Endothelial cell of umbilical vein (primary cell): ENCODE measurements at regions not wholly inside any gene's neighbourhood (a gene's known extent, or its start where the extent isn't known, plus 50 kb on each side); places are given as distances from the start of the nearest gene placed in this dataset.

Experiments
- BruUV-seq: library from RNA; stranded (reverse); fragments of 400-500 nt; replicated peaks from 2 replicates; lab custom pipeline; 2021; lab: Mats Ljungman, UMichigan
- CTCF ChIA-PET: fragments of 300-600, 350-600 bp; sonication (Branson Sonifier 250); formaldehyde crosslinking; loops from one replicate; lab custom pipeline; 2021; ENCODE audit warnings: antibody characterized with exemption, inconsistent platforms; lab: Charles Lee
- POLR2A ChIA-PET: fragments of 300-600, 350-600 bp; sonication (Branson Sonifier 250); formaldehyde crosslinking; loops from one replicate; lab custom pipeline; 2021; ENCODE audit warnings: antibody characterized with exemption, inconsistent platforms; lab: Charles Lee
- DNase-seq: peaks from one replicate; pipeline ENCODE4 v3.0.0-alpha.2; 2011; ENCODE audit warnings: low read depth, low spot score
- FAIRE-seq: peaks from 2 replicates; lab custom pipeline; 2011; peaks lifted over from hg19 to GRCh38; lab: Jason Lieb, UNC
- H2AFZ ChIP-seq: 2 replicates; pipeline ENCODE4 v1.6.0; 2012; ENCODE audit warnings: low read depth, low read length, control low read depth, inconsistent platforms
- H3K27ac ChIP-seq: 2 replicates; pipeline ENCODE4 v1.5.1; 2011; ENCODE audit warnings: low read depth, mild to moderate bottlenecking, control low read depth, low read length, moderate library complexity; ENCODE audit not compliant: insufficient read depth
- H3K27me3 ChIP-seq, 2 experiments: 2 replicates each; pipeline versions ENCODE4 v1.6.0 to v1.6.1; 2011; ENCODE audit warnings: low read length in 2 of 2, mixed read lengths in 1 of 2; ENCODE audit not compliant: control insufficient read depth in 2 of 2, insufficient read depth in 2 of 2
- H3K36me3 ChIP-seq, 2 experiments: 2 replicates in 1 of 2; 3 replicates in 1 of 2; pipeline ENCODE4 v1.5.1; 2011; ENCODE audit warnings: low read length in 2 of 2, mild to moderate bottlenecking in 1 of 2, moderate library complexity in 1 of 2; ENCODE audit not compliant: control insufficient read depth in 2 of 2, insufficient read depth in 2 of 2; ENCODE audit errors: extremely low read depth in 1 of 2
- H3K4me1 ChIP-seq: 3 replicates; pipeline ENCODE4 v1.5.1; 2011; ENCODE audit warnings: mild to moderate bottlenecking, low read length; ENCODE audit not compliant: control insufficient read depth, insufficient read depth; ENCODE audit errors: extremely low read depth
- H3K4me2 ChIP-seq: 2 replicates; pipeline ENCODE4 v1.6.1; 2011; ENCODE audit warnings: low read length, control low read depth, mixed read lengths; ENCODE audit not compliant: insufficient read depth
- H3K4me3 ChIP-seq, 3 experiments: fragments of 200-600 bp in 1 of 3; sonication (generic), shearing (Covaris generic) in 1 of 3; replicated peaks in 1 of 3; 2 replicates each; pipeline ENCODE4 v1.5.1; 2011 to 2016; ENCODE audit warnings: control low read depth in 3 of 3, low read length in 3 of 3, mild to moderate bottlenecking in 2 of 3, inconsistent platforms in 1 of 3, low read depth in 1 of 3, moderate library complexity in 1 of 3; ENCODE audit not compliant: insufficient read depth in 1 of 3
- H3K79me2 ChIP-seq: 2 replicates; pipeline ENCODE4 v1.6.0; 2012; ENCODE audit warnings: low read length, inconsistent platforms; ENCODE audit not compliant: control insufficient read depth, insufficient read depth
- H3K9ac ChIP-seq: replicated peaks from 2 replicates; pipeline ENCODE3; 2011; ENCODE audit warnings: low read length, control low read depth; ENCODE audit not compliant: insufficient read depth; ENCODE audit errors: extremely low read depth
- H3K9me1 ChIP-seq: replicated peaks from 3 replicates; pipeline ENCODE4 v1.6.0; 2011; ENCODE audit warnings: mild to moderate bottlenecking, low read length; ENCODE audit not compliant: control insufficient read depth, insufficient read depth; ENCODE audit errors: extremely low read depth
- H3K9me3 ChIP-seq: replicated peaks from 2 replicates; pipeline ENCODE4 v1.5.1; 2012; ENCODE audit warnings: low read length, inconsistent platforms; ENCODE audit not compliant: control insufficient read depth, insufficient read depth
- H4K20me1 ChIP-seq: replicated peaks from 2 replicates; pipeline ENCODE3; 2011; ENCODE audit warnings: mild to moderate bottlenecking, low read length; ENCODE audit not compliant: control insufficient read depth, insufficient read depth; ENCODE audit errors: extremely low read depth
- EZH2 ChIP-seq: IDR thresholded peaks from 2 replicates; pipeline ENCODE4 v1.6.1; 2012; ENCODE audit warnings: borderline replicate concordance, low read depth, mild to moderate bottlenecking, moderate library complexity, low read length, inconsistent platforms; ENCODE audit not compliant: severe bottlenecking
- FOS ChIP-seq: IDR thresholded peaks from 2 replicates; pipeline ENCODE4 v1.6.1; 2011; ENCODE audit warnings: mild to moderate bottlenecking, low read length, moderate library complexity, borderline replicate concordance; ENCODE audit not compliant: insufficient read depth
- GATA2 ChIP-seq: IDR thresholded peaks from 2 replicates; pipeline ENCODE4 v1.7.0; 2011; ENCODE audit warnings: low read depth, mild to moderate bottlenecking, moderate library complexity, mixed read lengths, low read length; ENCODE audit not compliant: insufficient read length, insufficient read depth
- JUN ChIP-seq: IDR thresholded peaks from 2 replicates; pipeline ENCODE4 v1.6.1; 2011; ENCODE audit warnings: borderline replicate concordance, low read depth; ENCODE audit not compliant: insufficient read length, insufficient read depth
- MYC ChIP-seq: IDR thresholded peaks from one replicate; pipeline ENCODE4 v1.6.1; 2011; ENCODE audit warnings: mild to moderate bottlenecking, low read depth, low read length
- POLR2A ChIP-seq: IDR thresholded peaks from 2 replicates; pipeline ENCODE4 v1.6.1; 2012; ENCODE audit warnings: low read depth, mild to moderate bottlenecking, control low read depth, low read length
- POLR2AphosphoS5 ChIP-seq: IDR thresholded peaks from 2 replicates; pipeline ENCODE4 v1.6.1; 2012; ENCODE audit warnings: low read depth, mild to moderate bottlenecking, control low read depth, low read length, moderate library complexity; ENCODE audit not compliant: insufficient read depth
- dilution Hi-C: fragments of 300-500 bp; cut with MboI; formaldehyde crosslinking; loops from one replicate; pipeline ENCODE4 v1.15.0; 2019; ENCODE audit warnings: low sequenced_read_pairs; ENCODE audit not compliant: extremely low pct_ligation_motif_present
- intact Hi-C: fragments of 100-400 bp; cut with micrococcal nuclease; formaldehyde crosslinking; loops from one replicate; pipeline ENCODE4 v1.10.0; 2022
- TF ChIP-seq, protein P1 (sequence below): IDR thresholded peaks from 2 replicates; pipeline ENCODE4 v1.6.1; 2011; ENCODE audit not compliant: insufficient read depth, insufficient read length
- TF ChIP-seq, protein P2 (sequence below), 2 donors: IDR thresholded peaks; 1 replicate in 1 of 2; 2 replicates in 1 of 2; pipeline ENCODE4 v1.5.1; 2011; ENCODE audit warnings: low read length in 2 of 2, mild to moderate bottlenecking in 2 of 2, moderate library complexity in 2 of 2, control low read depth in 1 of 2, inconsistent platforms in 1 of 2, low read depth in 1 of 2; ENCODE audit not compliant: insufficient read depth in 1 of 2; ENCODE audit errors: extremely low read depth in 1 of 2

DNA sequence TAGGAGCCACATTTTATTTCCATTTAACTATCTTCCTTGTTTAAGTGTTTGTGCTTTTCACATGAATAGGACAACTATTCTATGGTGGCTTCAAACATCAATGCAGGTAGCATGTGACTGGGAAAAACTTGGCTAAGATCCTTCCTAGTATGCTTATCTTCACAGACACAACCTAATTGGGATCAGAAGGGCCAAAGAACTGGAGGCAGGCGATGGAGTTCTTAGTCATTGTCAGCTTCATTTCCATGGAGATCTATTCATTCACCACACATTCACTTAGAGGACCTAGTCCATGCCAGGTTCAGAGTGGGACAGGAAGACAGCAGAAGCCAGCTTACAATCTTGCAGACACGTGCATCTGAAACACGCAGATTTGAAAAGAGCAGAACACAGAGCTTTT lies 277.5 kb upstream of the PPP2R3A start:
- no peaks in the 10 kb centered on the region for H3K79me2 ChIP-seq
- DNase-seq (no peak), FAIRE-seq (no peak)
- no peaks in the 10 kb centered on the region for H3K9me1 ChIP-seq
- no peaks in the 10 kb centered on the region for H4K20me1 ChIP-seq
- dilution Hi-C loops, result no loop called here
- TF ChIP-seq EZH2, result no peak
- no peak for TF ChIP-seq JUN
- TF ChIP-seq, protein P1, sequence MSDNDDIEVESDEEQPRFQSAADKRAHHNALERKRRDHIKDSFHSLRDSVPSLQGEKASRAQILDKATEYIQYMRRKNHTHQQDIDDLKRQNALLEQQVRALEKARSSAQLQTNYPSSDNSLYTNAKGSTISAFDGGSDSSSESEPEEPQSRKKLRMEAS, result no peak
- TF ChIP-seq, protein P2, sequence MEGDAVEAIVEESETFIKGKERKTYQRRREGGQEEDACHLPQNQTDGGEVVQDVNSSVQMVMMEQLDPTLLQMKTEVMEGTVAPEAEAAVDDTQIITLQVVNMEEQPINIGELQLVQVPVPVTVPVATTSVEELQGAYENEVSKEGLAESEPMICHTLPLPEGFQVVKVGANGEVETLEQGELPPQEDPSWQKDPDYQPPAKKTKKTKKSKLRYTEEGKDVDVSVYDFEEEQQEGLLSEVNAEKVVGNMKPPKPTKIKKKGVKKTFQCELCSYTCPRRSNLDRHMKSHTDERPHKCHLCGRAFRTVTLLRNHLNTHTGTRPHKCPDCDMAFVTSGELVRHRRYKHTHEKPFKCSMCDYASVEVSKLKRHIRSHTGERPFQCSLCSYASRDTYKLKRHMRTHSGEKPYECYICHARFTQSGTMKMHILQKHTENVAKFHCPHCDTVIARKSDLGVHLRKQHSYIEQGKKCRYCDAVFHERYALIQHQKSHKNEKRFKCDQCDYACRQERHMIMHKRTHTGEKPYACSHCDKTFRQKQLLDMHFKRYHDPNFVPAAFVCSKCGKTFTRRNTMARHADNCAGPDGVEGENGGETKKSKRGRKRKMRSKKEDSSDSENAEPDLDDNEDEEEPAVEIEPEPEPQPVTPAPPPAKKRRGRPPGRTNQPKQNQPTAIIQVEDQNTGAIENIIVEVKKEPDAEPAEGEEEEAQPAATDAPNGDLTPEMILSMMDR (IDR thresholded peaks at IDR 0.05; ENCODE audit: extremely low read depth in 1 of 2, insufficient read depth in 1 of 2, low read depth in 1 of 2, low read length in 2 of 2), result no peak
- no peak for TF ChIP-seq GATA2
- no peak for TF ChIP-seq POLR2AphosphoS5
- TF ChIP-seq MYC, result no peak
- no peak for TF ChIP-seq FOS
- no peak for TF ChIP-seq POLR2A
- POLR2A ChIA-PET, result no interaction called here
- H3K4me2 ChIP-seq, result no peak overlapping the region
- H3K27ac ChIP-seq, result no peak overlapping the region
- H2AFZ ChIP-seq, result no peak overlapping the region
- intact Hi-C loops, result no loop called here
- H3K9ac ChIP-seq, result no peak overlapping the region
- no peaks in the 10 kb centered on the region for H3K27me3 ChIP-seq
- no peak overlapping the region for H3K4me3 ChIP-seq
- no TSS peak for BruUV-seq
- H3K36me3 ChIP-seq, result no peaks in the 10 kb centered on the region
- H3K9me3 ChIP-seq, result no peaks in the 10 kb centered on the region
- no peaks in the 10 kb centered on the region for H3K4me1 ChIP-seq
- CTCF ChIA-PET, result no interaction called here
